ENCODE measurements at regions not wholly inside any gene's neighbourhood (a gene's known extent, or its start where the extent isn't known, plus 50 kb on each side); places are given as distances from the start of the nearest gene placed in this dataset.

GRCh38 chr7:98509836-98510235 lies 107.2 kb upstream of the NPTX2 start:
- H3K27me3 Mint-ChIP-seq (ENCODE audit: low read depth), result peaks cover 33% of the 10 kb centered on the region
- H3K9me3 Mint-ChIP-seq (ENCODE audit: low read depth), result peaks cover 4% of the 10 kb centered on the region
- no peak overlapping the region for H3K27ac Mint-ChIP-seq (ENCODE audit: unreplicated experiment)
- TF ChIP-seq CTCF (IDR thresholded peaks at IDR 0.05), result no peak
- H3K36me3 Mint-ChIP-seq (ENCODE audit: low read depth), result no peaks in the 10 kb centered on the region
- H3K4me3 Mint-ChIP-seq (ENCODE audit: unreplicated experiment), result no peak overlapping the region
- H3K4me1 Mint-ChIP-seq (ENCODE audit: low read depth), result no peaks in the 10 kb centered on the region
- peak; percentile 0 for DNase-seq (ENCODE audit: low spot score)

GRCh38 chr7:98506471-98506870 lies 105.6 kb upstream of the BAIAP2L1 start:
- no peak for TF ChIP-seq CTCF (IDR thresholded peaks at IDR 0.05)
- H3K27ac Mint-ChIP-seq (ENCODE audit: unreplicated experiment), result no peak overlapping the region
- H3K9me3 Mint-ChIP-seq (ENCODE audit: low read depth), result peaks cover 4% of the 10 kb centered on the region
- H3K27me3 Mint-ChIP-seq (ENCODE audit: low read depth), result peaks cover 30% of the 10 kb centered on the region
- no peaks in the 10 kb centered on the region for H3K4me1 Mint-ChIP-seq (ENCODE audit: low read depth)
- no peaks in the 10 kb centered on the region for H3K36me3 Mint-ChIP-seq (ENCODE audit: low read depth)
- DNase-seq (ENCODE audit: low spot score), result no peak
- H3K4me3 Mint-ChIP-seq (ENCODE audit: unreplicated experiment), result no peak overlapping the region

GRCh38 chr7:98500764-98501163 lies 99.9 kb upstream of the BAIAP2L1 start:
- Mint-ChIP-seq H3K4me1 (ENCODE audit: low read depth) (no peaks in the 10 kb centered on the region), H3K27ac (ENCODE audit: unreplicated experiment) (no peak overlapping the region), H3K36me3 (ENCODE audit: low read depth) (no peaks in the 10 kb centered on the region), H3K27me3 (ENCODE audit: low read depth) (peaks cover 5% of the 10 kb centered on the region), H3K4me3 (ENCODE audit: unreplicated experiment) (no peak overlapping the region), H3K9me3 (ENCODE audit: low read depth) (peaks cover 18% of the 10 kb centered on the region)
- DNase-seq (ENCODE audit: low spot score), result no peak
- TF ChIP-seq CTCF (IDR thresholded peaks at IDR 0.05), result no peak

- no peaks in the 10 kb centered on the region for H3K36me3 Mint-ChIP-seq (ENCODE audit: low read depth)
- peaks cover 21% of the 10 kb centered on the region for H3K9me3 Mint-ChIP-seq (ENCODE audit: low read depth)
- no peaks in the 10 kb centered on the region for H3K27me3 Mint-ChIP-seq (ENCODE audit: low read depth)
- no peak overlapping the region for H3K4me3 Mint-ChIP-seq (ENCODE audit: unreplicated experiment)
- no peak overlapping the region for H3K27ac Mint-ChIP-seq (ENCODE audit: unreplicated experiment)
- H3K4me1 Mint-ChIP-seq (ENCODE audit: low read depth), result no peaks in the 10 kb centered on the region
- no peak for TF ChIP-seq CTCF (IDR thresholded peaks at IDR 0.05)
- DNase-seq (ENCODE audit: low spot score), result no peak
Observed at GRCh38 chr7:98496618-98497017, 95.7 kb upstream of the BAIAP2L1 start.

GRCh38 chr7:98495200-98495955 lies 94.5 kb upstream of the BAIAP2L1 start:
- TF ChIP-seq CTCF (IDR thresholded peaks at IDR 0.05), result no peak
- Mint-ChIP-seq H3K27me3 (ENCODE audit: low read depth) (no peaks in the 10 kb centered on the region), H3K36me3 (ENCODE audit: low read depth) (no peaks in the 10 kb centered on the region), H3K4me3 (ENCODE audit: unreplicated experiment) (no peak overlapping the region), H3K9me3 (ENCODE audit: low read depth) (peaks cover 21% of the 10 kb centered on the region), H3K27ac (ENCODE audit: unreplicated experiment) (no peak overlapping the region), H3K4me1 (ENCODE audit: low read depth) (no peaks in the 10 kb centered on the region)
- DNase-seq (ENCODE audit: low spot score), result no peak
